SK-N-SH treated with all-trans-retinoic acid at 6 μM for 48 hours (cell line): ENCODE measurements at regions not wholly inside any gene's neighbourhood (a gene's known extent, or its start where the extent isn't known, plus 50 kb on each side); places are given as distances from the start of the nearest gene placed in this dataset.

ENCODE experiments used
- ATAC-seq: fragments of 200-7000 bp; cut with Tn5 transposase; 3 replicates; pipeline ENCODE4 v1.9.1; 2020; ENCODE audit warnings: mild to moderate bottlenecking, moderate library complexity
- ARNTL ChIP-seq: fragments of 450-650 bp; formaldehyde crosslinking; IDR thresholded peaks from 2 replicates; pipeline ENCODE4 v1.5.0; 2020; ENCODE audit warnings: low read depth, mild to moderate bottlenecking, moderate library complexity, borderline replicate concordance
- BACH2 ChIP-seq: fragments of 250-450 bp; sonication (Bioruptor Pico); IDR thresholded peaks from 2 replicates; pipeline ENCODE4 v1.9.0; 2021; ENCODE audit warnings: mild to moderate bottlenecking, borderline replicate concordance
- GLIS3 ChIP-seq: fragments of 250-450 bp; sonication (Bioruptor Pico); IDR thresholded peaks from 2 replicates; pipeline ENCODE4 v1.5.0; 2020; ENCODE audit warnings: mild to moderate bottlenecking, moderate library complexity
- OSR1 ChIP-seq: fragments of 250-450 bp; sonication (Bioruptor Pico); IDR thresholded peaks from 2 replicates; pipeline ENCODE4 v1.8.0; 2022; ENCODE audit warnings: moderate library complexity, mild to moderate bottlenecking, inconsistent platforms
- POU6F1 ChIP-seq: fragments of 250-450 bp; sonication (Bioruptor Pico); IDR thresholded peaks from 2 replicates; pipeline ENCODE4 v1.8.0; 2021; ENCODE audit warnings: low read depth, mild to moderate bottlenecking, moderate library complexity, borderline replicate concordance
- PPARA ChIP-seq: fragments of 250-450 bp; sonication (Bioruptor Pico); IDR thresholded peaks from 2 replicates; pipeline ENCODE4 v1.5.0; 2020; ENCODE audit warnings: mild to moderate bottlenecking, borderline replicate concordance
- RARB ChIP-seq: fragments of 250-450 bp; sonication (Bioruptor Pico); IDR thresholded peaks from 2 replicates; pipeline ENCODE4 v1.8.0; 2021; ENCODE audit warnings: mild to moderate bottlenecking, moderate library complexity
- SNAI2 ChIP-seq: fragments of 250-450 bp; sonication (Bioruptor Pico); IDR thresholded peaks from 2 replicates; pipeline ENCODE4 v1.5.0; 2020; ENCODE audit warnings: mild to moderate bottlenecking, moderate library complexity
- TCF4 ChIP-seq: fragments of 250-450 bp; sonication (Bioruptor Pico); IDR thresholded peaks from 2 replicates; pipeline ENCODE4 v1.8.0; 2021; ENCODE audit warnings: mild to moderate bottlenecking, moderate library complexity, borderline replicate concordance
- TSHZ2 ChIP-seq: fragments of 250-450 bp; sonication (Bioruptor Pico); IDR thresholded peaks from 2 replicates; pipeline ENCODE4 v1.5.0; 2020; ENCODE audit warnings: mild to moderate bottlenecking, moderate library complexity
- ZC3H10 ChIP-seq: fragments of 250-450 bp; sonication (Bioruptor Pico); IDR thresholded peaks from 2 replicates; pipeline ENCODE4 v1.5.1; 2021; ENCODE audit warnings: mild to moderate bottlenecking, moderate library complexity
- ZFP3 ChIP-seq: fragments of 250-450 bp; sonication (Bioruptor Pico); IDR thresholded peaks from 2 replicates; pipeline ENCODE4 v1.5.0; 2020; ENCODE audit warnings: mild to moderate bottlenecking, moderate library complexity
- ZNF565 ChIP-seq: fragments of 450-650 bp; formaldehyde crosslinking; conservative IDR thresholded peaks from 2 replicates; pipeline ENCODE4 v1.5.0; 2020; ENCODE audit warnings: low read depth, mild to moderate bottlenecking, moderate library complexity
- TF ChIP-seq, protein P1 (sequence below): fragments of 250-450 bp; sonication (Bioruptor Pico); IDR thresholded peaks from 2 replicates; pipeline ENCODE4 v1.5.1; 2021; ENCODE audit warnings: mild to moderate bottlenecking, moderate library complexity

- no peak for TF ChIP-seq POU6F1 (CRISPR knock-in tag)
Observed at GRCh38 chr3:13708871-13709595, 160.1 kb downstream of the FBLN2 start (continued).

GRCh38 chr3:13708301-13708700 is 159.4 kb downstream of the FBLN2 start:
- no peak for TF ChIP-seq SNAI2
- no peak for ATAC-seq

DNA sequence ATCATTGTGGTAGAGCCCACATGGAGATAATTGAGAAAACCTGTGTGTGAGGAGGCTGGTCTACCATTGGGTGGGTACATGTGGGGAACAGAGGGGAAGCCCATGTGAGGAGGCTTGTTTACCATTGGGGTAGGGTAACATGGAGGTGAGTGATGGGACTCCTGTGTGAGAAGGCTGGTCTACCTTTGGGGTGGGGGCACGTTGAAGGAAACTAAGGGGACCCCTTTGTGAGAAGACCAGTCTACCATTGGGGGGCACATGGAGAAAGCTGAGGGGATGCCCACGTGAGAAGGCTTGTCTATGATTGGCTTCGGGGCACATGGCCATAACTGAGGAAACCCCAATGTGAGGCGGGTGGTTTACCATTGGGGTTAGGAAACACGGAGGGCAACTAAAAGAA is 158.5 kb downstream of the FBLN2 start:
- ATAC-seq = no peak
- TF ChIP-seq TSHZ2 (CRISPR knock-in tag) = no peak
- no peak for TF ChIP-seq OSR1 (CRISPR knock-in tag)
- TF ChIP-seq GLIS3 (CRISPR knock-in tag) = no peak
- TF ChIP-seq ZNF565 (CRISPR knock-in tag) = no peak
- no peak for TF ChIP-seq TCF4 (CRISPR knock-in tag)
- no peak for TF ChIP-seq SNAI2

- ATAC-seq = no peak
- TF ChIP-seq BACH2 (CRISPR knock-in tag) (no peak), OSR1 (CRISPR knock-in tag) (no peak), ARNTL (CRISPR knock-in tag) (no peak), GLIS3 (CRISPR knock-in tag) (no peak), ZFP3 (CRISPR knock-in tag) (no peak), ZNF565 (CRISPR knock-in tag) (no peak), RARB (no peak), POU6F1 (CRISPR knock-in tag) (no peak), ZC3H10 (no peak), TSHZ2 (CRISPR knock-in tag) (no peak)
- TF ChIP-seq, protein P1, sequence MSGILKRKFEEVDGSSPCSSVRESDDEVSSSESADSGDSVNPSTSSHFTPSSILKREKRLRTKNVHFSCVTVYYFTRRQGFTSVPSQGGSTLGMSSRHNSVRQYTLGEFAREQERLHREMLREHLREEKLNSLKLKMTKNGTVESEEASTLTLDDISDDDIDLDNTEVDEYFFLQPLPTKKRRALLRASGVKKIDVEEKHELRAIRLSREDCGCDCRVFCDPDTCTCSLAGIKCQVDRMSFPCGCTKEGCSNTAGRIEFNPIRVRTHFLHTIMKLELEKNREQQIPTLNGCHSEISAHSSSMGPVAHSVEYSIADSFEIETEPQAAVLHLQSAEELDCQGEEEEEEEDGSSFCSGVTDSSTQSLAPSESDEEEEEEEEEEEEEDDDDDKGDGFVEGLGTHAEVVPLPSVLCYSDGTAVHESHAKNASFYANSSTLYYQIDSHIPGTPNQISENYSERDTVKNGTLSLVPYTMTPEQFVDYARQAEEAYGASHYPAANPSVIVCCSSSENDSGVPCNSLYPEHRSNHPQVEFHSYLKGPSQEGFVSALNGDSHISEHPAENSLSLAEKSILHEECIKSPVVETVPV (CRISPR knock-in tag) = no peak
Observed at GRCh38 chr3:13706886-13707285, 158.0 kb downstream of the FBLN2 start.

DNA sequence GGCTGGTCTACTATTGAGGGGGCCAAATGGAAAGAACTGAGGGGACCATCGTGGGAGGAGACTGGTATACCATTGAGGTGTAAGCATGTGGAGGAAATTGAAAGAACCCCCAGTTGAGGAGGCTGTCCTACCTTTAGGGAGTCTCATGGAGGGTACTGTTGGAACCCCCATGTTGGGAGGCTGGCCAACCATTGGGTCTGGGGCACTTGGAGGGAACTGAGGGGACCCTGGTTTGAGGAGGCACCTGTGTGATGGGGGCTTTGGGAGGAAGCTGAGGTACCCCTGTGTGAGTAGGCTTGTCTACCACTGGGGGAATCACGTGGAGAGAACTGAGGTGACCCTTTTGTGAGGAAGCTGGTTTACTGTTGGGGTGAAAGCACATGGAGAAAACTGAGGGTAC is 157.5 kb downstream of the FBLN2 start:
- TF ChIP-seq ARNTL (CRISPR knock-in tag) (no peak), SNAI2 (no peak), PPARA (no peak), TSHZ2 (CRISPR knock-in tag) (no peak)

More for the DNA sequence above, 157.5 kb downstream of the FBLN2 start:
- ATAC-seq = no peak
